Central memory CD4-positive, alpha-beta T cell (primary cell): ENCODE measurements at regions not wholly inside any gene's neighbourhood (a gene's known extent, or its start where the extent isn't known, plus 50 kb on each side); places are given as distances from the start of the nearest gene placed in this dataset.
"Not testable (repeated sequence)": the region's sequence is repeated elsewhere in the genome, so short reads cannot be mapped to it uniquely, and the experiment has no call there.

Source experiments
- DNase-seq: peaks from one replicate; pipeline ENCODE4 v3.0.0; 2022

DNA sequence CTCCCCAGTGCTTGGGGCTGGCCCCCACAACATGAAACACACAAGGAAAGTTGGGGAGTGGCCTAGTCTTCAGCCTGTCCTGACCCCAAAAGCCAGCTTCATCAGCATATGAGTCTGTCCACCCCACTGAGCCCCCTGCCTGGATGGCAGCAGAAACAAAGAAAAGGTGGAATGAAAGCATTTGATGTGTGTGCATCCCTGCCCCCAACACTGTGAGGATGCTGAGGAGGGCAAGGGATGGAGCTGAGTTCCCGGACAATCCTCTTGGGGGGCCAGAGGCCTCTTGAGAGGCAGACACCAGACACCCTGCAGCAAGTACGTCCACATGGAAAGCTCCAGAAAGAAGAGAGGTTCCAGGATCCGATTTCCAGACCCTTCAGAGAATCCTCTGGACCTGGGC lies 113.5 kb upstream of the PPP1R26 start:
- no peak for DNase-seq

DNA sequence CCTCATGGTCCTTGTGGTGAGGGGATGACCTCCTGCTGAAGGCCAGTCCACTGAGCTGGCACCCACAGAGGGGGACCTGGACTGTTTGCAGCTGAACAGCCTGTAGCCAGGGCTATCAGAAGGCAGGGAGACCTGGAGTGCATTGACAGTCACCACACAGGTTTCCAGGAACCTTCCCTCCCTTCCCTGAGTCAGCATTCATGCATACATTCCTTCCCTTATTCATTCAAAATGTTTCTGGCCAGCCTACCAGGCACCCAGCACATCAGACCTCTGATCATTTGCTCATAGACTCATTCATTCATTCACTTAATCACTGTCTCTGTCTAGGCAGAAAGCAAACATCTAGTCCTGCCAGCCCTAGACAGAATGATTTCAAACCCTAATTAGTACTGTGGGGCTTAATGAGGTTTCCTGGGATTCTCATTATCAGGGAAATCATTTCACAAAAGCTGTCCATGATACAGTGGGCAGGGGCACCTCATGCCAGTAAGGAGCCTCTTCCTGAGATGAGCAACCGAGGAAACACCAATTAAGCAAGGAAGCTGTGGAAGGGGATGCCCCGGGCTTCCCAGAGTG lies 110.1 kb upstream of the PPP1R26 start:
- no peak for DNase-seq

DNA sequence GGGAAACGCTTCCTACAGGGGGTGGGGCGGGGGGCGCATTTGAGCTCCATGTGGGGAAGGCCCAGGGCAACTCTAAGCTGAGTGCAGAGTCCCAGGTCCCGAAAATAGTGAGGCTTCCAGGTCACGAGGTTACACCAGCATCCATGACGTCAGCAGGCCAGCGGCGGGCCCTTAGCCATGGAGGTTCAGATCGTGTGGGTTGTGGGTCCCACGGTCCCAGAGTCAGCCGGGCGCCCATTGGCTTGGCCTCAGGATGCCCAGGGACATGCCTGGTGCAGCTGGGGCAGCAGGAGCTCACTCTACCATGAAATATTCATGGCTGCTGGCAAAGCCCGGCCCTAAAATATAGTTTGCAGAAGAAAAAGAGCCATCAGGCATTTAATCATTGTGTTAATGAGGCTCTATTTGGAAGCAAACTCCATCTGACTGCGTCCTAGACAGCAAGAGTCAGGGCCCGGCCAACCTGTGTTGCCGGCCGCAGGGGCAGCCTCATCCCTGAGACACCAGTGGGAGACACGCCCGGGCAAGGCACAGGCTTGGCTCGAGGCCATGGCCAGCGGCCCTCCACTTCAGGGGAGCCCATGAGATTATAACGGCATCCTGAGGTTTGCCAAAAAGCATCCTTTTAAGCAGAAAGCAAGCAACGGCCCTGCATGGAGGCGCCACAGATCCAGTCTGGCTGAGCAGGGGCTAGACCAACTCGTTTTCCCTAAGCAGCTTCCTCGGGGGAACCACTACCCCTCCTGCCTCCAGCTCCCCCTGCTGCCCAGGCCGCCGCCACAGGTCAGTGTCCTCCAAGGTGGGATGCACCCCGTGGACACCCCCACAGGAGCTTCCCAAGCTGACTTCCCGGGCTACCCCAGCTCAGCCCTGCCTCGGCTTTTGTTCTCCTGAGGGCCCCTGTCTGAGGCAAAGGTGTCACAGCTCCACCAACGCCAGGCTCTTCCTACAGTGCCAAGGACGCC lies 108.9 kb upstream of the PPP1R26 start:
- DNase-seq = no peak

DNA sequence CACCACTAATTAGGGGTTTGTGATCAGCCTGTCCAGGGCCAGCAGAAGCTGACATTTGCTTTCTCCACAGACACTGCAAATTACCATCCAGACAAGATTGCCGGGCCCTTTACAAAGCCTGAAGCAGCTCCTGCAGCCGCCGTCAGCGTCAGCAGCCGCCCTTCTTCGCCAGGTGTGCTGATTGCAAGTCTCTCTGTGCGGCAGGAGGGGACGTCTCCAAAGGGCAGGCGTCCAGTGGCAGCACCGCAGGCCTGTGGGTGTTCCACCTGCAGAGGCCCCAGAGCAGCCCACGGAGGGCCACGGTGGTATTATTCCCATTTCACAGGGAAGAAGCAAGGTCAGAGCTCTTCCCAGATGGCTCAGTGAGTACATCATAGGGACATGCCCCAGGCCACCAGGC lies 108.0 kb upstream of the PPP1R26 start:
- DNase-seq = no peak

DNA sequence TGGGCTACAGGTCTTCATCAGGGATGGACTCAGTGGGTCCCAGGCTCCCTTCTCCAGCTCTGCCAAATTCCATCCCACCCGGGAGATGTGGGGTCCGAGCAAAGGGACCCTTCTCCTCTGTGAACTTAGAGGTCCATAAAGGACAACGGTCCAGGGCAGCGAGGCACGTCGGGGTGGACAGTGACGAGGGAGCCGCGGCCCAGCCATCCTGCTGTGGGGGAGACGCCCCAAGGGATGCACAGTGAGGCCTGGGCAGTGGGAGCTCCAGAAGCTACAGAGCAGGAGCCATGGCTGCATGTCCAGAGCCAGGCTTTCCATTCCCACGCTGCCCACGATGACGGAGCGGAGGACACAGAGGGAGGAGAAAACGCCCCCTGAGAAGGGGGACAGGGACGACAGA lies 107.5 kb upstream of the PPP1R26 start:
- no peak for DNase-seq

DNA sequence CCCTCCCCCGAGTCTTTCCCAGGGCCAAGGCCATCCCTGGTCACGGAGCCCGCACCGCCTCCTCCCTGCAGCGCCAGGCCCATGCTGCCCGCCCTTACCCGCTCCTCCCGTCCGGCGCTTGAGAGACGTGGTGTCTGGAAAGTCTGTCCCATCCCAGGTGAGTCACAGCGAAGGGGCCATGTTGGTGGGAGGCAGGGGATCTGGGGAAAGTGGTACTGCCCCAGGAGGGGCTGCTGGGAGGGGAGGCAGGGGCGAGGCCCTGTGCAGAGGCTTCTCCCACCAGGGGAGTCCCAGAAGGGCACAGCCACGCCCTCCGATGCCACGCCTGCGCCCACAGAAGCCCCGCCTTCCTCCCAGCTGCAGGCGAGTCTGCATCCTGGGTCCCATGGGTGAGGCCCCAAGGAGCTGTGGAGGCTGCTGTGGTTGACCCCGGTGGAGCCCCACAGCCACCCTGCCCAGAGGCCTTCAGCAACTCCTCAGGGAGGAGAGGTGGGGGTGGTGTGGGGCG lies 107.0 kb upstream of the PPP1R26 start:
- no peak for DNase-seq

DNA sequence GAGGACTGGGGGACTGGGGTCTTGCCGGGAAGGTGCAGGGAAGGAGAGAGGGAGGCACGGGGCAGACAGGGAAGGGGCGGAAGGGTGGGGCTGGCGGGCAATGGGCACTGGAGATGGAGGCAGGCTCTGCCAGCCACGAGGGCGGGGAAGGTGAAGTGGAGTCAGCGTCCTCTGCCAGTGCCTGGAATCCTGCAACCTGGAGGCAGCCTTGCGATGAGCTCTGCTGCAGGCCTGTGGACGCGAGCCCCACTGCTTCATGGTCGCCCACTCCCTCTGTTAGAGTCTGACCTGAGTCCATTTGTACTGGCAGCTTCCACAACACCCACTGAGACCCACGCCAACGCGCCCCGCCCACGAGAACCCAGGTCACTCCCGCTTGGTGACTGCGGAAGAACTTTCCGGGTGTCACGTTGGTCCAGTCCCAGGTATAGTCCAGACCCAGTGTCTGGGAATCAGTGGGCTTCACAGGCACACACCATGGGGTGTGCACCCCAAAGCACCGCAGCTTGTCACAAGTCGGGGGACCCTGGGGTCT lies 106.4 kb upstream of the PPP1R26 start:
- no peak for DNase-seq

DNA sequence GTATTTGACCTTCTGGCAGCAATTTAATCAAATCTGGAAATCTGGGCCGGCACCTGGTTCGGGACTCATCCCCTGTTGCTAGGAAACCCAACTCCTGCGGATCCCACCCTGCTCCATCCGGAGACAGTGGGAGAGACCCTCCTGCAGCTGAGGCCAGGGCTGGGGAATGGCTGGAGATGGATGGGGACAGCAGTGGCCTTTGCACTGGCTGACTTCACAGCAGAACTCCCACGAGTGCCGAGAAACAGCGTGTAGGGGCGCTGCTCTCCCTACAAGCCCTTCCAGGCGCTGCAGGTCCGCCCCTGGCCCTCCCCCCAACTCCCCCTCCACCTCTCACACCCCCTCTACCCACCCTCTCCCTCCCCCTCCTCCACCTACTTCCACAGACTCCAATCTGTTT lies 105.8 kb upstream of the PPP1R26 start:
- DNase-seq = no peak

DNA sequence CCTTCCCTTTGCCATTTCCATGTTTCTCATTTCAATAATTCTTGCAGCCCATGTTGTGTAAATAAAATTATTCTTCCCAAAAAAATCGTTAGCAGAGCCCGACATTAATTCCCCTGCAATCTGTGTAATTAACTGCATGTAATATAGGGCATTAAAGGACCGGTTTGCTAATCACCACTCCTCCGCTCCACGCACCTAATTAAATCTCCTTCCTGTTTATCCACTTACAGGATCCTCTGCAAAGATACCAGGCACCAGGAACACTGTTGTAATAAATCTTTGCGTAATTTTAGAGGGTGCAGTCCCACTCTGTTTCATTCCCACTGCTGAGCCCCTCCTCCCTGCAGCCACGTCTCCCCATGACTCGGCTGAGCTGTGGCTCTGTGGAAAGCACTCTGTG lies 105.0 kb upstream of the PPP1R26 start:
- DNase-seq = no peak

DNA sequence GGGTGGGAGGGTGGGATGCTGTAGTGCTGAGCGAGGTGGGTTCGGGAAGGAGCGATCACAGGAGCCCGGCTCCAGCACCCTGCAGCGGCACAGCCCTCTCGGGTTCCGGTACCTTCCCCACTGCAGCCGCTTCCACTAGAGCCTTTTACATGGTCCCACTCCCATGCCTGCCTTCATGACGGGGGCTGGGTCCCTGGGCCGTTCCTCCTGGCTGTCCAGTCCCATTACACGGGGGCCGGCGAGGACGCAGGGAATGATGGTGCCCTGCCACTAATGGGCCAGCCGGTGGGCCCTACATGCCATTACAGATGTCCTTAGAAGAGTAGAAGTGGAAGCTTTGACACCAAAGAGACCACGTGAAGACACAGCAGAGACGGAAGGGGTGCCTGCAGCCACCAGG lies 104.6 kb upstream of the PPP1R26 start:
- DNase-seq = no peak

DNA sequence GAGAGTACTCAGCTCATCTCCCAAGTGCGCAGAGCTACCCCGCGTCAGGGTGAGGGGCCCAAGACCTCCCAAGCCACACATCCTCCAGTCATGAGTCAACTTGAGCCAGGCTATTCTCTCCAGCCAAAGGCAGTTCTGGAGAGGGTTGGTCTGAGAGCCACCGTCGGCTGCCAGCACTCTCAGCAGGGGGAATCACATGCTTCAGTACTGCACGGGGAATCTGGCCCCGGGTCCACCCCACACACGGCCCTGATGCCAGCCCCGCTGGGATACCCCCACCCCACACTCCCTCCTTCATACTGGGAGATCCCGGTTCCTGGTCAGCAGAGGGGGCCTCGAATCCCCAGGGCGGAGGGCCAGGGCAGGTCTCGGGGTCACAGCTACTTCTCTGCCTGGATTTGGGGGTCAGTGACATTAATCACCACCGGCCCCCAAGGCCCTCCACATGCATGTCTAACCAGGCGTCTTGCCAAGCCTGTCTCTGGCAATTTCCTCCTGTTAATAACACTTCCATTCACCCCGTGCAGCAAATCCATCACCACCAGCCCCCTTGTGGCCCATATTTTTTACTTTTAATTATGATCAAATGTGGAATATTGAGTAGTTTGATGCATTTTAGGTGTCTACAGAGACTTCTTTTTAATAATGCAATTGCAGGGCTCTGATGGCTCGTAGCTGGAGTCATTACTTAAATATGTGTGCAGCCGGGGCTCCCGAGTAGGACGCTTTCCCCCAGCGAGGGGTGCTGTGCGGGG lies 102.9 kb upstream of the PPP1R26 start:
- no peak for DNase-seq

DNA sequence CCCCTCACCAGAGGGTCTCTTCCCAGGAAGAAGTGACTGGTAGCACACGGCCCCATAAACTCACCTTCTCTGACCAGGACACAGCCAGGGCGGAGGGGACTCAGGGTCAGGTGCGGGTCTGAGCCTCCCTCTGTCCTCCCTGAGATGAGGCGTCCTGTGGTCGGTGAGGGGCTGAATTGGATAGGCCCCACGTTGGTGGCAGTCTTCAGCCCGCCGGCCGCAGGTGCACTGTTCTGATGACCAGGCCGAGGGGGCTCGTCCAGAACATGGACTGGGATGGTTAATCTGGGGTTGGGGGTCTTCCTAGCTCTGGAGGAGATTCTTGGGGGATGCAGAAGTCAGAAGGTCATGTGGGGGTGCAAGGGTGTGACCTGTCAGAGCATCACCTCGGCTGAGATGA lies 102.2 kb upstream of the PPP1R26 start:
- no peak for DNase-seq

DNA sequence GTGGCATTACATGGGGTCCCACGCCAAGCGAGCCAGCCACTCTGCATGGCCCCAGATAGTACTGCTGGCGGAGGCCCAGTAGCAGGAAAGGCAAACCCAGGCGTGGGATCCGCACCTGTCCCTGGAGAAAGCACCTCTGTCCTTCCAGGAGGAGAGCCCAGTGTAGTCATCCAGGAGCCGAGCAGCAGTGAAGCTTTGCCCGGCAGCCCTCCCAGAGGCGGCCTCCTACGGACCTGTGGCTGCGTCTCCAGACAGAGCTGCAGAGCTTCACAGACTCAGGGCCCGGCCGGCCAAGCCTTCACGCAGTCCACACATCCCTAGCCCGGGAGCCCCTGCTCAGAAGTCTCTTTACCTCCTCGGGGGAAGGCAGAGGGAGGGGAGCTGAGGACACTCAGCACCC lies 100.8 kb upstream of the PPP1R26 start:
- no peak for DNase-seq

DNA sequence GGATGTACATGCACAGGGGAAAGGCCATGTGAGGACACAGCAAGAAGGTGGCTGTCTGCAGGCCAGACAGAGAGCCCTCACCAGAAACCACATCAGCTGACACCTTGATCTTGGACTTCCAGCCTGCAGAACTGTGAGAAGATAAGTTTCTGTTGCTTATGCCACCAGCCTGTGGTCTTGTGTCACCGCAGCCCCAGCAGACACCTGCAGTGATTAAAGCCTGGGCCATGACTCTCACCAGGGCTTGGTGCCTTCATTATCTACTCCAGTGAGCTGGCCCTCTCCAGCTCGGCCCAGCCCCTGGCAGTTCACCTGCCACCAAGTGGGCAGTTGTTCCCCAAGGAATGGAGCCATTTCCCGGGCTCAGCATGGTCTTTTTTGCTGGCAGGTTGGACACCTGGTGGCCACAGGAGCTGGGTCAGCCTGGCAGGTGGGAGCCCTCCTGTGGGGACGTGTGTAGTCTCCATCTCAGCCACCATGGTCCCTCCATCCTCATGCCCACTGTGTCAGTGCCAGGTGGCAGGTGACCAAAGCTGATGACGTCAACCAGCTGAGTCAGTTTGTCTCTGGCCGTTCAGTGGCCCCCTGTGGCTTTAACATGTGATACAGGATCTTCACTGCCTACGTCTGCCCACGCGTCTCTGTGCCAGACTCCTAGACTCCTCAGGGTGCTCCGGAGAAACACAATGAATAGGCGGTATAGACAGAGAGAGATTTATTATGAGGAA lies 99.9 kb upstream of the PPP1R26 start:
- DNase-seq = no peak

DNA sequence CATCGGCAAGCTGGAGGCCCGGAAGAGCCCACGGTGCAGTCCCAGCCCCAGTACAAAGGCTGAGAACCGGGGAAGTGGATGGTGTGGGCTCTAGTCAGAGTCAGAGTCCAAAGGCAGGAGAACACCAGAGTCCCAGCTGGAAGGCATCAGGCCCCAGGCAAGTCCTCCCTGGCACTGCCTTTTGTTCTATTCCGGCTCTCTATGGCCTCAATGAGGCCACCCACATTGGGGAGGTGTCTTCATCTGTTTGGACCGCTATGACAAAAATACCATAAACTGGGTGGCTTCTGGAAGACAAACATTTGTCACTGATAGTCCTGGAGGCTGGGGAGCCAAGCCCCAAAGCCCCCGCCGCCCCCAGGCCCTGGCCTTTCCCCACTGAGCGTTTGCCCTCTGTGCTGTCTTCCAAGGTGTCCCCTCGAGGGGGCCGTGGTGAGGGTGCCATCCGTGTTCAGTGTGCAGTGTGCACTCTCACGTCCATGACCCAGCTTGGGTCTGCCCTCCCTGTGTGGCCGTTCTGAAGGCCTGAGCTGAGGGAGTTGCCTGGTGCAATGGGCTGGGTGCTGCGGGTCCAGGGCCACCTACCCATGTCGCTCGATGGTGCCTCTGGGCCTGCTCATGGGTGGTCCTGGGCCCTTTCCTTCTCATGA lies 99.1 kb upstream of the PPP1R26 start:
- no peak for DNase-seq

DNA sequence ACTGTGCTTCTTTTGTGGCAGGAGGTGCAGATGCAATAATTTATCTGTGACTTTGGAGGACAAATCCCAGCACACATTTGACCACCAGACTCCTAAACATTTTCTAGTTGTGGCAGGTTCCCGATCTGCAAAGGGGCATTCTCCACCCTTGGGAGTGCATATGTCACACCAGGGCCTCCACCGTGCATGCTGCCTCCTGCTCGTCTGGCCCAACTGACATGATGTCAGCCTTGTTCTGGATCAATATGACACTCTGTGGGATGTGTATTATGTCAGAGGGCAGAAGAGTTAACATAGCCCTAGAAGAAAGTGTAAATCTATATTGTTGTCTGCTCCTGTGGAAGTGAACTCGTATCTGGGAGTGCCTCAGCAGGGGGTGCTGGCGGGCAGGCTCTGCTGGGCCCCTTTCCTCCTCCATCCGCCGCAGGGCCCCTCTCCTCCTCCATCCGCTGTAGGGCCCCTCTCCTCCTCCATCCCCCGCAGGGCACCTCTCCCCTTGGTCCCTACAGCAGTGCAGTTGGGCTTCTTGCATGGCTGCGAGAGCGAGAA lies 97.7 kb upstream of the PPP1R26 start:
- DNase-seq = no peak

DNA sequence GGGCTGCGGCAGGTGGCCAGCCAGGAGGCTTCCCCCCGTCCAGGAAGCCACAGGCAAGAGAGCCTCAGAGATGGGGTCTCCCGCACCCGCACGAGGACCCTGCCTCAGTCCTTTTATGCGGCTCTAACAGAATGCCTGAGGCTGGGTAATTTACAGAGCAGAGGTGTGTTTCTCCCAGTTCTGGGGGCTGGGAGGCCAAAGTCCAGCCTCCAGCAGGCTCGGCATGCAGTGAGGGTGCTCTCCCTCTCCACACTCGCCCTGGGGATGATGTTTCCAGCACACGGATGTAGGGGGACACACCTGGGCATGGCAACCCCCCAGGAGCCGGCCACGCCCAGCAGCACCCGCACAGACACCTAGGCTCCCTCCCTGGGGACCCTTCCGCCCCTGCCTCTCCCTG lies 95.4 kb upstream of the PPP1R26 start:
- no peak for DNase-seq

DNA sequence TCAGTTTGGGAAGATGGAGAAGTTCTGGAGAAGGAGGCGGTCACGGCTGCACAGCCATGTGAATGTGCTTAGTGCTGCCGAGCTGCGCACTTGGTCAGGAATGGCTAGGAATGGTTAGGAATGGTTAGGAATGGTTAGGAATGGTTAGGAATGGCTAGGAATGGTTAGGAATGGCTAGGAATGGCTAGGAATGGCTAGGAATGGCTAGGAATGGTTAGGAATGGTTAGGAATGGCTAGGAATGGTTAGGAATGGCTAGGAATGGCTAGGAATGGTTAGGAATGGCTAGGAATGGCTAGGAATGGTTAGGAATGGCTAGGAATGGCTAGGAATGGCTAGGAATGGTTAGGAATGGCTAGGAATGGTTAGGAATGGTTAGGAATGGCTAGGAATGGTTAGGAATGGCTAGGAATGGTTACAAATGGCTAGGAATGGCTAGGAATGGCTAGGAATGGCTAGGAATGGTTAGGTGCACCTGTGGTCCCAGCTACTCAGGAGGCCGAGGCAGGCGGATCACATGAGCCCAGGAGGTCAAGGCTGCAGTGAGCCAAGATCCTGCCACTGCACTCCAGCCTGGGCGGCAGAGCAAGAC lies 94.7 kb upstream of the PPP1R26 start:
- DNase-seq = not testable (repeated sequence)

DNA sequence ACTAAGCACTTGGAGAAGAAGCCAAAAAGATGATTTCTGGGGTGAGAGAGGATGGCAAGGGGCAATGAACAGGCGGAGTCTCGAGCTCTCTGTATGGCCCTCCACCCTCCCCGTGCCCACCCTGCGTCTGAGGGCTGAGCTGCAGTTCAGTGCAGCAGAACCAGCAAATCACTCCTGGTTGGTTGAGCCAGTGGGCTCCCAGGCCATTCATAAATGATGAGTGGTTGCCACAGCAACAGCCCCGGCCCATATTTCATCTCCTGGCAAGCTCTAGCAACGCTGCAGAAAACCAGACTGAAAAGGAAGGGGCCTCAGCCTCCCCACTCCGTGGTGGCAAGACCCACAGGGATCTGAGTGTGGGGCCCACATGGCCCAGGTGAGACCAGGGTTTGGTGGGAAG lies 93.8 kb upstream of the PPP1R26 start:
- no peak for DNase-seq

DNA sequence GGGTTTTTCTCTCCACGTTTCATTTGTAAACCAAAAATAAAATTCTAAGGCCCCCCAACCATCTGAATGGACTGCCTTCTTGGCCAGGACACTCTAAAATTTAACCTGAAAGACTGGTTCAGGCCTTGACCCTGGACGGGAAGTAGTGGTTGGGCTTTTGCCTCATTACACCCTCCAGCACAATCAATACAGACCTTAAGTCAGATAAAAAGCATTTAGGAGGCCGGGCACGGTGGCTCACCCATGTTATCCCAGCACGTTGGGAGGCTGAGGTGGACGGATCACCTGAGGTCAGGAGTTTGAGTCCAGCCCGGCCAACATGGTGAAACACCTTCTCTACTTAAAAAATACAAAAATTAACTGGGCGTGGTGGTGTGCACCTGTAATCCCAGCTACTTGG lies 91.6 kb upstream of the PPP1R26 start:
- no peak for DNase-seq

DNA sequence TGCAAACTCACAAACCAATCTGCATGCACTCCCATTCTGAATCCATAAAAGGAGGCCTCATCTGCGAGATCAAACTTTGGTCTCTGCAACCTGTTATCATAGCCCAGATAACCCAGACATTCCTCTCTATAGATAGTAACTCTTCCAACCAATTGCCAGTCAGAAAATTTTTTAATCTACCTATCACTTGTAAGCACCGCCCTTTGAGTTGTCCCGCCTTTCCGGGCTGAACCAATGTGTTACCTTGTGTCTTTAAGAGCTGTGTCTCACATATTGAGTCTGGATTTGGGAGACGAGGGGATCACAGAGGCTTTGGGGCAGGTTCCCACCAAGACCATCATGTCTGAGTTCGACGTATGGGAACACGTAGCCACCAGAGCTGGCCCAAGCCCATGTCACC lies 91.1 kb upstream of the PPP1R26 start:
- no peak for DNase-seq
